Activated CD4-positive, alpha-beta T cell treated with anti-CD3 and anti-CD28 coated beads, Interleukin-2, amount 10 ng/mL, durations not matched to agents 24 days and 14 days (primary cell): ENCODE measurements at regions not wholly inside any gene's neighbourhood (a gene's known extent, or its start where the extent isn't known, plus 50 kb on each side); places are given as distances from the start of the nearest gene placed in this dataset.

Source experiments
- DNase-seq: peaks from one replicate; pipeline ENCODE4 v3.0.0; 2022
- H3K27ac Mint-ChIP-seq: one replicate; pipeline ENCODE4 v1.8.0; 2022; ENCODE audit warnings: mild to moderate bottlenecking, mixed read lengths
- H3K27me3 Mint-ChIP-seq: one replicate; pipeline ENCODE4 v1.8.0; 2022; ENCODE audit warnings: mixed read lengths
- H3K36me3 Mint-ChIP-seq: one replicate; pipeline ENCODE4 v1.8.0; 2022; ENCODE audit warnings: low read depth, mild to moderate bottlenecking, mixed read lengths
- H3K4me1 Mint-ChIP-seq: one replicate; pipeline ENCODE4 v1.8.0; 2021; ENCODE audit warnings: mixed read lengths
- H3K4me3 Mint-ChIP-seq: one replicate; pipeline ENCODE4 v1.8.0; 2022; ENCODE audit warnings: mild to moderate bottlenecking, moderate library complexity, mixed read lengths
- H3K9me3 Mint-ChIP-seq: one replicate; pipeline ENCODE4 v1.8.0; 2021; ENCODE audit warnings: mixed read lengths
- intact Hi-C: fragments of 100-400 bp; cut with micrococcal nuclease; formaldehyde crosslinking; loops from one replicate; pipeline ENCODE4 v1.15.1; 2023

DNA sequence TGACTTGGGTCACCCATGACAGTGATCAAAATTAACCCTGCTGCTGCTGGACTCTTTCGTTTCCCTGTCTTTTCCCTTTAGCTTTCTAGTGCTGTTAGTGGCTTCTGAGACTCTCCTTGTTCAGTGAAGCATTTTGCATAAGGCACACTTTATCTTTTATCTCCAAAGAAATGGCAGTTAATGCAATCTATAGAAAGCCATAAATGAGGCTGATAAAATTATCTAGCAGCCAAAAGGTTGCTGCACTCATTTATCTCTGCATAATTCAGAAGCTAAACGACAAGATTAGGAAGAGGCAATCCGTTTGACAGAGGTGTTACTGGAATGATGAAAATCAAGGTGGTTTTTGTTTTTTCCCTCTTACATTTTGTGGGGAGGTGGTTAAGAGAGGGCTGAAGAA is 1109.5 kb upstream of the EEF2KMT start:
- no peaks in the 10 kb centered on the region for H3K27me3 Mint-ChIP-seq
- H3K9me3 Mint-ChIP-seq: peaks cover 5% of the 10 kb centered on the region
- no peak overlapping the region for H3K4me3 Mint-ChIP-seq
- H3K36me3 Mint-ChIP-seq: no peaks in the 10 kb centered on the region
- DNase-seq: no peak
- intact Hi-C loops: no loop called here
- H3K4me1 Mint-ChIP-seq: no peaks in the 10 kb centered on the region
- H3K27ac Mint-ChIP-seq: no peak overlapping the region

DNA sequence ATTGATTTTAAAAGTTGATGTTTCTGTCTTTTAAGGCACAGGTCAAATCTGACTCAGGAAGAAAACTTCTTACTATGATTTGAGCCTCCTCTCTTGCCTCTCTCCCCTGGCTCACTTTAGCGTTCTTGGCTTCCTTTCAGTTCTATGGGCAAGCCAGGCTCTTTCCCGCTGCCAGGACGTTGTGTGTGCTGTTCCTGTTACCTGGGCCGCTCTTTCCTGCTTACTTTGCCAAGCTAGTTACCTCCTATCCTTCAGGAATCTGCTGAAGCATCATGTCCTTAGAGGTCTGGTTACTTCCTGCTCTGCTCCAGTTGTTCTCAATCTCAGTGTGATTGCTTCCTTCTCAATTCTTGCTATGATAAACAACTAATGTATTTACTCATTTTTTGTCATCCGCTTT is 1108.5 kb upstream of the EEF2KMT start:
- no peaks in the 10 kb centered on the region for H3K27me3 Mint-ChIP-seq
- DNase-seq: no peak
- H3K4me3 Mint-ChIP-seq: no peak overlapping the region
- no peaks in the 10 kb centered on the region for H3K36me3 Mint-ChIP-seq
- H3K27ac Mint-ChIP-seq: no peak overlapping the region
- intact Hi-C loops: no loop called here
- peaks cover 5% of the 10 kb centered on the region for H3K9me3 Mint-ChIP-seq
- no peaks in the 10 kb centered on the region for H3K4me1 Mint-ChIP-seq

DNA sequence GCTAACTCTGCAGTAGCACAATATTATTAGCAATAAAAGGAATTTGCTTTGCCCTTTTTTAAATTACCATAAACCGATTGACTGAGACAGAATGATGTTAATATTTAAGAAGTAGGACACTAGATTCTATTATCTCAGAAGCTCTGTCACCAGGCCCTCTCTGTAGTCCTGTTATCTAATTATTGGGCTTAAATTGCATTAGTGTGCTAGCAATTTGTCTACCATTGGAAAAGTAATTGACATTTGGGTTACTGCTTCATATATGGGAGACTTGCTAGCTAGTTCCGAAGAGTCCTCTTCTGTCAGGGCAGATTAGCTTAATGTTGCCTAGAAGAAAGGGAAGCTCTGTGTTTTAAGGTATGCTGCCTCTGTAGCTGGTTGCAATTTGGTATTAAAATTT is 1107.3 kb upstream of the EEF2KMT start:
- H3K36me3 Mint-ChIP-seq: no peaks in the 10 kb centered on the region
- H3K9me3 Mint-ChIP-seq: peaks cover 5% of the 10 kb centered on the region
- DNase-seq: no peak
- intact Hi-C loops: no loop called here
- no peak overlapping the region for H3K4me3 Mint-ChIP-seq
- H3K4me1 Mint-ChIP-seq: no peaks in the 10 kb centered on the region
- no peaks in the 10 kb centered on the region for H3K27me3 Mint-ChIP-seq
- no peak overlapping the region for H3K27ac Mint-ChIP-seq

DNA sequence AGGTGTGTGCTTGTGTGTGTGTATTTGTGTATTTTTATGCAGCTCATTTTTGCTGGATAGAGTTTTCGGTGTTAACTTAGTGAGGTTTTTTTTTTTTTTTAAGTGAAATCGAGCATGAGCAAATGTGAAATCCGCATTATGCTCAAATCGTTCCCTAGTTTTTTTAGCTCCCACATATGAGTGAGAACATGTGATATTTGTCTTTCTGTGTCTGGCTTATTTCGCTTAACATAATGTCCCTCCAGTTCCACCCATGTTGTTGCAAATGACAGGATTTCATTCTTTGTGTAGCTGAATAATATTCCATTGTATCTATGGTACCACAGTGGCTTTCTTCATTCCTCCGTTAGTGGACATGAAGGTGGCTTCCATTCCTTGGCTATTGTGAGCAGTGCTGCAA is 1103.3 kb upstream of the EEF2KMT start:
- no peak for DNase-seq
- no peaks in the 10 kb centered on the region for H3K4me1 Mint-ChIP-seq
- no peaks in the 10 kb centered on the region for H3K27me3 Mint-ChIP-seq
- H3K36me3 Mint-ChIP-seq: no peaks in the 10 kb centered on the region
- H3K9me3 Mint-ChIP-seq: peaks cover 16% of the 10 kb centered on the region
- H3K4me3 Mint-ChIP-seq: no peak overlapping the region
- intact Hi-C loops: no loop called here
- no peak overlapping the region for H3K27ac Mint-ChIP-seq

DNA sequence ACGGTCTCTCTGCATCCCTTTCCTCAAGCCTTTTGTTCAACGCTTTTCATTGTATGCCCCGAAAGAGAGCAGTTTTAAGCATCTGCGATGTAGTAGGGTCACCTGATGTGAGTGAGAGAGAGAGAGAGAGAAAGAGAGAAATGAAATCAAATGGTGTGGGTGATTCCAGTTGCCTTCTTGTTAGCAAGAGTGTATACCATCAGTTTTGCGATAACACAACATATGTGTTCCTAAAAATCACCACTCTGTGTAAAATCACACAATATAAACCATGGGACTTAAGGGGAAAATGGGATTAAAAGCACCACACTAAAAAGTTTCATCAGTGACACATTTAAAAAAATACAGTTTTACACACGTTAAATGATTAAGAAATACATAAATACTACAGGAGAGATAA is 1102.7 kb upstream of the EEF2KMT start:
- H3K9me3 Mint-ChIP-seq: peaks cover 17% of the 10 kb centered on the region
- no peaks in the 10 kb centered on the region for H3K27me3 Mint-ChIP-seq
- H3K27ac Mint-ChIP-seq: no peak overlapping the region
- no peaks in the 10 kb centered on the region for H3K4me1 Mint-ChIP-seq
- intact Hi-C loops: no loop called here
- no peak for DNase-seq
- no peaks in the 10 kb centered on the region for H3K36me3 Mint-ChIP-seq
- no peak overlapping the region for H3K4me3 Mint-ChIP-seq

DNA sequence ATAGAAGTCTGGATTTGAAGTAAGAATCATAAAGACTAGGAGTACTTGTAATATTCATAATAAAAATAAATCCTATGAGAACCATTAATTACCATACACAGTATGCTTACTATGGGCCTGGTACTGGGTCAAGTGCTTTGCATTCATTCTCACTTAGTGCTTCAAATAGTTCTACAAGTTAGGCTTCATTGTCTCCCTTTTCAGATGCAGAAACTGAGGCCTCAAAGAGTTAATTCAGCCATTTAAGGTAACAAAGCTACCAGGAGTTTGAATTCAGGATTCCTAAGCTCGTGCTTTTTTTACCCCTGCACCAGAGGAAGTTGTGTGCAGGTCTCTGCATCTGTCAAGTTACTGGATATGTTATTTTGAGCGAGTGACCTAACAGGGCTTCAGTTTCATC is 1098.4 kb upstream of the EEF2KMT start:
- Mint-ChIP-seq H3K4me1 (no peaks in the 10 kb centered on the region), H3K27ac (no peak overlapping the region), H3K36me3 (no peaks in the 10 kb centered on the region), H3K9me3 (peaks cover 28% of the 10 kb centered on the region), H3K4me3 (no peak overlapping the region), H3K27me3 (no peaks in the 10 kb centered on the region)
- DNase-seq: no peak
- intact Hi-C loops: no loop called here

DNA sequence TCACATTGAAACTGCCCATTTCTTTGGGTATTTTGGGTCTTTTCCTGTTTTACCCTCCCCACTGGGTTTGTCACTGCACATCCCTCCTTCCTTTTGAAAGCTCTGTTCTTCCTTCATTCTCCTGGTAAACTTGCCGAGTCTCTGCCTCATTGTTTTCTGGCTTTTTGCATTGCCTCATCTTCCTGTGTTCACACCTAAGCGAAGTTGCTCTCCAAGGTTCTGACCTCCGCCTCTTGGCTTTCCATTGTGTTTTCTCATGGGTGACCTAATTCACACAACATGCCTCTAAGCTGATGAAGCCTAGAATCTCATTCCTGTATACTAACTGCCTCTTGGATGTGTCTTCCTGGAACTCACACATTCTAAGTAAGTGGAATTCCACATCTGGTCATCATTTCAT is 1096.1 kb upstream of the EEF2KMT start:
- H3K27ac Mint-ChIP-seq: no peak overlapping the region

DNA sequence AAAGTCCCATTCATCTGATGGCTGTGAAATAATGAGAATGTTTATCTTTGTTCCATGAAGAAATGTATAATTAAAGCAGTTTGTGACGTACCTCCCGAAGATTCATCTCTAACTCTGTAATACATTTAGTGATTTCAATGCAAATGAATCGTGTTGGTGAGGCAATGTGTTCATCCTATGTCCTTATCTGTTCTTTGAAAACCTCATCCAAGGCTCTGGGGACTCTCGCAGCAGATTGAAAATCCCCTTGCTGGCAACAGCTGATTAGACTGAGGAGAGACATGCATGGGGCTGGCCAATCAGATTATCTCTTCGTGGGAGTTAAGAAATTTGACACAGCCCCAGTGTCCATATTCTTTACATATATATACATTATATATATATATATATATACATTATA is 1095.4 kb upstream of the EEF2KMT start:
- Mint-ChIP-seq H3K4me3 (no peak overlapping the region), H3K36me3 (no peaks in the 10 kb centered on the region), H3K27ac (no peak overlapping the region), H3K27me3 (no peaks in the 10 kb centered on the region), H3K4me1 (no peaks in the 10 kb centered on the region), H3K9me3 (peaks cover 18% of the 10 kb centered on the region)
- intact Hi-C loops: no loop called here
- no peak for DNase-seq

More for the DNA sequence above, 1096.1 kb upstream of the EEF2KMT start:
- H3K36me3 Mint-ChIP-seq: no peaks in the 10 kb centered on the region
- no peaks in the 10 kb centered on the region for H3K27me3 Mint-ChIP-seq
- H3K9me3 Mint-ChIP-seq: peaks cover 24% of the 10 kb centered on the region
- H3K4me1 Mint-ChIP-seq: no peaks in the 10 kb centered on the region
- DNase-seq: no peak
- intact Hi-C loops: no loop called here
- H3K4me3 Mint-ChIP-seq: no peak overlapping the region

DNA sequence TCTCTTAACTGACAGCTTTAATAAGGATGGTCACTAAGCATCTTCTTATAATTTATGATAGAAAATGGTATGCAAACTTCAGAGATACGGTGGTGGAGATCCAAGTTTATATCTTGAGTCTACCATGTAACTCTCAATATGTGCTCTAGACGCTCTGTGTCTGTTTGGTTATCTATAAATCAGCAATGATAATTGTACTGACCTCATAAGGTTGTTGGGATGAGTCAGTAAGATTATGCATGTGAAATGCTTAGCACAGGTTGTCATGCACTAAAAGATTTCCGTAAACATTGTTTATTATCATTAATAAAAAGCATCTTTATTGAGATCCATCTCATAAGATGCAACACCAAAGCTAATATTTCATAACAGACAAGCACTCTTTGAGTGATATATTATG is 1094.9 kb upstream of the EEF2KMT start:
- intact Hi-C loops: no loop called here
- Mint-ChIP-seq H3K4me3 (no peak overlapping the region), H3K9me3 (peaks cover 16% of the 10 kb centered on the region), H3K27me3 (no peaks in the 10 kb centered on the region), H3K27ac (no peak overlapping the region), H3K4me1 (no peaks in the 10 kb centered on the region), H3K36me3 (no peaks in the 10 kb centered on the region)
- no peak for DNase-seq

DNA sequence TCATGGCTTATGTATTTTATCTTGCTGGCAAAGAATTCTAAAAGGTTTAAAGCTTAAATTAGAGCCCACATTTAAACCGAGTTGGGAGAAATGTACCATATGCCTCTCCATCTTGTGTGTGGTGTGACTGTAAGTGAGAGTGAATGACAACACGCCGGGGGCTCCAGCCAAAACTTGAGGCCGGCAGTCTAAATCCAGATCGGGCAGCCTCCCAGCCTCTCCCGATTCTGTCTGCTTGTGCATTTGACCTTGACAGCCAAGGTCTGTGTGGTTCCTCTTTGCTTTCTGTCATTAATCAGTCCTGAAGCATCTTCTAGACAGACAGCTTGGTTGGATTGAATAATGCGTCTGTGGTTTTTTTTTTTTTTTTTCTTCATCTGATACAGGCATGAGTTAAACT is 1093.2 kb upstream of the EEF2KMT start:
- no peaks in the 10 kb centered on the region for H3K27me3 Mint-ChIP-seq
- H3K9me3 Mint-ChIP-seq: peaks cover 16% of the 10 kb centered on the region
- H3K36me3 Mint-ChIP-seq: no peaks in the 10 kb centered on the region
- no peaks in the 10 kb centered on the region for H3K4me1 Mint-ChIP-seq
- intact Hi-C loops: no loop called here
- no peak overlapping the region for H3K4me3 Mint-ChIP-seq
- H3K27ac Mint-ChIP-seq: no peak overlapping the region
- no peak for DNase-seq

DNA sequence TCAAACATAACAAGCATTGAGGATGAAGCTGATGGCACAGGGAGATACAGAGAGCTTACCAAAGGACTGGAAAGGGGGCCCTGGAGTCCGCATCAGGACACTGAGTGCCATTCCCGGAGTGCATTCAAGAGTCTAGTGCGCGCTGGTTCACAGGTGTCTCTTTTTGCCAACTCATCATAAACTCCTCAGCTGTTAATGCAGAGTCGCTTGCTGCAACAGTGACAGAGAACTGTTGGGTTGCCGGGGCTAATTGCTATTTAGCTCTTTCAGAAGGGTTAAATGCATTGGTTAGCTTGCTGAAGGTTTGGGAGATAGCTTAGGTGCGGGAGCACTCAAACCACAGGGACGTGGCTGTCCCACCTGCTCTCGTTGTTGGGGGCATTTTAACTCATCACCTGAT is 1091.6 kb upstream of the EEF2KMT start:
- H3K36me3 Mint-ChIP-seq: no peaks in the 10 kb centered on the region
- H3K9me3 Mint-ChIP-seq: peaks cover 6% of the 10 kb centered on the region
- H3K4me1 Mint-ChIP-seq: no peaks in the 10 kb centered on the region
- no peak for DNase-seq
- no peak overlapping the region for H3K27ac Mint-ChIP-seq
- intact Hi-C loops: no loop called here
- H3K27me3 Mint-ChIP-seq: no peaks in the 10 kb centered on the region
- no peak overlapping the region for H3K4me3 Mint-ChIP-seq

DNA sequence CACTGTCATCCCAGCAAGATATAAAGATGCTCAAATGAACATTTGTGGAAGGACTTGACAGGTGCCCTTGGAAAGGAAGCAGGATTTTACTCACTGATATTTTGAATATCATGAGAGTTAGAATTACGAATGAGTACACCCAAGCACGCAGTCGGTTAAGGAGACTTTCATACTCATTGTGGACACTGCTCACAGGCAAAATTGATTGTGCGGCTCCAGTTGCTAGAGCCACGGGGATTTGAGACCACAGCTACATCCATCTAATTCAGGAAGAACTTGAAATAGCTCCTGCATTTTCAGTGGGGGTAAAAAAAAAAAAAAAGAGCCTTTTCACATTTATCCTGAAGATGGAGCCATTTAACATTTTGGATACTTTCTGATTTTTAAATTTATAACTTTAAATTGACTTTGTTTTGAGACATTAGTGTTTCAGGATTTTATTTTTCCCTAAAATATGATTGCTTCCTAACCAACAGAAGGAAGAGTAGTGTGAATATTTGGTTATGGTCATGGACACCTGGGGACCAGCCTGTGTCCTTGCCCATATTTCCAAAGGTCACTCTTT is 1080.1 kb upstream of the EEF2KMT start:
- H3K36me3 Mint-ChIP-seq: no peaks in the 10 kb centered on the region
- H3K27ac Mint-ChIP-seq: no peak overlapping the region
- intact Hi-C loops: no loop called here
- H3K4me3 Mint-ChIP-seq: no peak overlapping the region
- H3K4me1 Mint-ChIP-seq: no peaks in the 10 kb centered on the region
- DNase-seq: no peak
- H3K9me3 Mint-ChIP-seq: peaks cover 15% of the 10 kb centered on the region
- no peaks in the 10 kb centered on the region for H3K27me3 Mint-ChIP-seq

DNA sequence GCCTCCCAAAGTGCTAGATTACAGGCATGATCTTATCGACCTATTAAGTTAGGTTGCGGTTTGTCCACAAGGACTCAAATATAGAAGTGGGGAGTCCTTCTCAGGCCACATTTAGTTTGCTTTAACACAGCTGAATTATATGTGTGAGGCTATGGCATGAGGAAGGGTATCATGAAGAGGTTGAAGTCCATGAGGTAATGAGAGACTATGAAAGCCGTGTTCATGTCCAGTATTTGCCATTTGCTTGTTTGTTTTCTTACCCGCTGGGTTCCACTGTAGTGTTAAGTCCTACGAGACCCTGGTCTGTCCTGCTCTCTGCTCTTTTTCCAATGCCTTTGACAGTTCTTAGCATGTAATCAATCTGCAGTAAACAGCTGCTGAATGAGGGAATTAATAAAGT is 1072.4 kb upstream of the EEF2KMT start:
- Mint-ChIP-seq H3K27ac (no peak overlapping the region), H3K4me1 (no peaks in the 10 kb centered on the region), H3K36me3 (no peaks in the 10 kb centered on the region), H3K9me3 (peaks cover 11% of the 10 kb centered on the region), H3K4me3 (no peak overlapping the region), H3K27me3 (no peaks in the 10 kb centered on the region)
- intact Hi-C loops: no loop called here
- no peak for DNase-seq

DNA sequence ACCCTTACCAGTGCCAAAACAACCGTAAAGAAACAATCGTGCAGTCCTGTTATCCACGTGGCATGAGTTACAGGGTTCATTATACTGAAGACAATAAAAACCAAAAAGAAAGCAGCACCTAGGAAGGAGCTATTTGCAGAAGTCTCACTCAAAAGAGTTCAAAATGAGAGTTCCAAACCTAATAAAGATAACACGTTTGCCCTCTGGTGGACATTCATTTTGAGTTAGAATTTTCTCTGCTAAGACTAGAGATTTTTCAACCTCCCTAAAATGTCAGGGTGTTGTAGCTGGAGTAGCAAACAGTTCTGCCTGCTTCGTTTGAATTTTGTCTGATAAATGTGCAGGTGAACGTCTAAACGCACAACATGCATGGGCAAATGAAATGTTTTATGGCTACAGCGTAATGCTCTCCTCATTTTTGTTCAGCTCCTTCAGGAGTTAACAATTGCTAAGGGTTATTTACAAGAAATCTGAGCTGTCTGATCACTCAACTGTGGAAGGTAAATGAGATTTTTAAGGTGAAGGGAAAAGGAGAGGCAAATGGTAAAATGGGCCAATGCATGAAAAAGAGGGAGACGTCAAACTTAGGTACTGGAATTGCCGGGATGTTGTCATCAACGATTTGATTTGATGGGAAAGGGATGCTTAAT is 1067.9 kb upstream of the EEF2KMT start:
- intact Hi-C loops: no loop called here
- no peak overlapping the region for H3K4me3 Mint-ChIP-seq
- H3K4me1 Mint-ChIP-seq: no peaks in the 10 kb centered on the region
- peaks cover 14% of the 10 kb centered on the region for H3K9me3 Mint-ChIP-seq
- DNase-seq: no peak
- no peak overlapping the region for H3K27ac Mint-ChIP-seq
- H3K36me3 Mint-ChIP-seq: no peaks in the 10 kb centered on the region
- no peaks in the 10 kb centered on the region for H3K27me3 Mint-ChIP-seq

DNA sequence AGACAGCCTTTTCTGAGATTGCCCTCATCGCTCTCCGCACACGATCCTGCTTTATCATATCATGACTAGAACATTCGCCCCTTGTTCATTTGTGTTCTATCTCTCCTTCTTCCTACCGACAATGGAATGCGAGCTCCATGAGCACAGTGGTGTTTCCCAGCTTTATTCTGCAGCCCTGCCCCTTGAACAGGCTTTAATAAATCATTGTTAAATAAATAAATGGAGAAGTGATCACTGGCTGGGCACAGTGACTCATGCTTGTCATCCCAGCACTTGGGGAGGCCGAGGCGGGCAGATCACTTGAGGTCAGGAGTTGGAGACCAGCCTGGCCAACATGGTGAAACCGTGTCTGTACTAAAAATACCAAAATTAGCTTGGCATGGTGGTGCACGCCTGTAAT is 1063.3 kb upstream of the EEF2KMT start:
- Mint-ChIP-seq H3K4me3 (no peak overlapping the region), H3K4me1 (no peaks in the 10 kb centered on the region), H3K9me3 (peaks cover 7% of the 10 kb centered on the region), H3K36me3 (no peaks in the 10 kb centered on the region), H3K27me3 (no peaks in the 10 kb centered on the region), H3K27ac (no peak overlapping the region)
- no peak for DNase-seq
- intact Hi-C loops: no loop called here
